Stimulated activated naive CD8-positive, alpha-beta T cell treated with anti-CD3 and anti-CD28 coated beads, Interleukin-15, amount 100 ng/mL, for 72 hours (primary cell): ENCODE measurements at regions not wholly inside any gene's neighbourhood (a gene's known extent, or its start where the extent isn't known, plus 50 kb on each side); places are given as distances from the start of the nearest gene placed in this dataset.

Experiments used
- ATAC-seq: fragments of 150-1000 bp; cut with Tn5 transposase; 2 replicates; pipeline ENCODE4 v1.10.0; 2021; ENCODE audit warnings: mild to moderate bottlenecking, moderate library complexity
- DNase-seq, 2 donors: peaks; one replicate each; pipeline ENCODE4 v3.0.0; 2021 to 2022
- H3K27ac Mint-ChIP-seq, 2 donors: one replicate each; pipeline ENCODE4 v1.8.0; 2022; ENCODE audit warnings: mild to moderate bottlenecking in 2 of 2, mixed read lengths in 2 of 2, moderate library complexity in 2 of 2
- H3K27me3 Mint-ChIP-seq: one replicate; pipeline ENCODE4 v1.8.0; 2022; ENCODE audit warnings: mixed read lengths
- H3K4me1 Mint-ChIP-seq: one replicate; pipeline ENCODE4 v1.8.0; 2022; ENCODE audit warnings: mild to moderate bottlenecking, mixed read lengths
- H3K4me3 Mint-ChIP-seq, 2 donors: one replicate each; pipeline ENCODE4 v1.8.0; 2022; ENCODE audit warnings: mild to moderate bottlenecking in 2 of 2, mixed read lengths in 2 of 2, moderate library complexity in 1 of 2
- H3K9me3 Mint-ChIP-seq, 2 donors: one replicate each; pipeline ENCODE4 v1.8.0; 2022; ENCODE audit warnings: mixed read lengths in 2 of 2

DNA sequence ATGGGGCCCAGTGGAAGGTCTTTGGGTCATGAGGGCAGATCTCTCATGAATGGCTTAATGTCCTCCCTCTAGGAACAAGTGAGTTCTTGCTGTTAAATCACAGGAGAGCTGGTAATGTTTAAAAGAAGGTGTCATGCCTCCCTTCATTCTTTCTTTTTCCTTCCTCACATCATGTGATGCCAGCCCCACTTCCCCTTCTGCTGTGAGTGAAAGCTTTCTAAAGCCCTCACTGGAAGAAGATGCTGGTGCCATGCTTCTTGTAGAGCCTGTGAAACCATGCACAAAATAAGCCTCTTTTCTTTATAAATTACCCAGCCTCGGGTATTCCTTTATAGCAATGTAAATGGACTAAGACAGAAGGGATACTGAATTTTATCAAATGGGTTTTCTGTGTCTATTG, 66.1 kb upstream of the ZNF827 start:
- DNase-seq = no peak
- no peaks in the 10 kb centered on the region for H3K4me1 Mint-ChIP-seq
- no peak overlapping the region for H3K27ac Mint-ChIP-seq
- ATAC-seq = no peak
- no peak overlapping the region for H3K4me3 Mint-ChIP-seq
- H3K27me3 Mint-ChIP-seq = peaks cover 30% of the 10 kb centered on the region
- H3K9me3 Mint-ChIP-seq = peaks cover 0 to 17% of the 10 kb centered on the region in 2 donors

GRCh38 chr4:145988628-145989027, 50.0 kb upstream of the ZNF827 start:
- Mint-ChIP-seq H3K27ac (no peak overlapping the region), H3K9me3 (peaks cover 0 to 4% of the 10 kb centered on the region in 2 donors), H3K27me3 (peaks cover 8% of the 10 kb centered on the region), H3K4me1 (no peaks in the 10 kb centered on the region), H3K4me3 (no peak overlapping the region)
- no peak for DNase-seq
- no peak for ATAC-seq
